ENCODE measurements at regions not wholly inside any gene's neighbourhood (a gene's known extent, or its start where the extent isn't known, plus 50 kb on each side); places are given as distances from the start of the nearest gene placed in this dataset.
"Not testable (repeated sequence)": the region's sequence is repeated elsewhere in the genome, so short reads cannot be mapped to it uniquely, and the experiment has no call there.

DNA sequence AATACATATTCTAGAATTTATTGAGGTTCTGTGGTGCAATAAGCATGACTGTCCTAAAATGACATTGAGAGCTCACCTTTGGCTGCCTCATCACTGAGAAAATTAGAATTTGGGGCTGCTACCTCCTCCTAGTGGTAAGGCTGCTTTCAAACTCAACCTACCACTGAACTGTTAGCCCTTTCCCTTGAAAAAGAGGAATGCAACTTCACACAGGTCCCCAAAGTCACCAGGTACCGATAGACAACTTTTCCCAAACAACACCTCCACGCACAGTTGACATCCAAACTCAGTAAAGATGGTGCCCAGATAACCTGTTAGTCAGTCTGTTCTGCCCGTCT lies 75.9 kb upstream of the SCIN start:
- 91% methylated on average over 3 of the region's 3 CpGs for WGBS
- no peaks in the 10 kb centered on the region for H3K27me3 ChIP-seq
- no peak overlapping the region for H3K4me3 ChIP-seq
- H3K9me3 ChIP-seq = no peaks in the 10 kb centered on the region
- no peaks in the 10 kb centered on the region for H3K36me3 ChIP-seq
- no peak for DNase-seq (ENCODE audit: low spot score in 2 of 2)
- H3K4me1 ChIP-seq = no peaks in the 10 kb centered on the region
- H3K27ac ChIP-seq = no peak overlapping the region
- TF ChIP-seq EP300 (IDR thresholded peaks at IDR 0.05) (no peak), POLR2AphosphoS5 (IDR thresholded peaks at IDR 0.05) (no peak), POLR2A (IDR thresholded peaks at IDR 0.05) (no peak)
- TF ChIP-seq, protein P1, sequence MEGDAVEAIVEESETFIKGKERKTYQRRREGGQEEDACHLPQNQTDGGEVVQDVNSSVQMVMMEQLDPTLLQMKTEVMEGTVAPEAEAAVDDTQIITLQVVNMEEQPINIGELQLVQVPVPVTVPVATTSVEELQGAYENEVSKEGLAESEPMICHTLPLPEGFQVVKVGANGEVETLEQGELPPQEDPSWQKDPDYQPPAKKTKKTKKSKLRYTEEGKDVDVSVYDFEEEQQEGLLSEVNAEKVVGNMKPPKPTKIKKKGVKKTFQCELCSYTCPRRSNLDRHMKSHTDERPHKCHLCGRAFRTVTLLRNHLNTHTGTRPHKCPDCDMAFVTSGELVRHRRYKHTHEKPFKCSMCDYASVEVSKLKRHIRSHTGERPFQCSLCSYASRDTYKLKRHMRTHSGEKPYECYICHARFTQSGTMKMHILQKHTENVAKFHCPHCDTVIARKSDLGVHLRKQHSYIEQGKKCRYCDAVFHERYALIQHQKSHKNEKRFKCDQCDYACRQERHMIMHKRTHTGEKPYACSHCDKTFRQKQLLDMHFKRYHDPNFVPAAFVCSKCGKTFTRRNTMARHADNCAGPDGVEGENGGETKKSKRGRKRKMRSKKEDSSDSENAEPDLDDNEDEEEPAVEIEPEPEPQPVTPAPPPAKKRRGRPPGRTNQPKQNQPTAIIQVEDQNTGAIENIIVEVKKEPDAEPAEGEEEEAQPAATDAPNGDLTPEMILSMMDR (IDR thresholded peaks at IDR 0.05) = no peak

DNA sequence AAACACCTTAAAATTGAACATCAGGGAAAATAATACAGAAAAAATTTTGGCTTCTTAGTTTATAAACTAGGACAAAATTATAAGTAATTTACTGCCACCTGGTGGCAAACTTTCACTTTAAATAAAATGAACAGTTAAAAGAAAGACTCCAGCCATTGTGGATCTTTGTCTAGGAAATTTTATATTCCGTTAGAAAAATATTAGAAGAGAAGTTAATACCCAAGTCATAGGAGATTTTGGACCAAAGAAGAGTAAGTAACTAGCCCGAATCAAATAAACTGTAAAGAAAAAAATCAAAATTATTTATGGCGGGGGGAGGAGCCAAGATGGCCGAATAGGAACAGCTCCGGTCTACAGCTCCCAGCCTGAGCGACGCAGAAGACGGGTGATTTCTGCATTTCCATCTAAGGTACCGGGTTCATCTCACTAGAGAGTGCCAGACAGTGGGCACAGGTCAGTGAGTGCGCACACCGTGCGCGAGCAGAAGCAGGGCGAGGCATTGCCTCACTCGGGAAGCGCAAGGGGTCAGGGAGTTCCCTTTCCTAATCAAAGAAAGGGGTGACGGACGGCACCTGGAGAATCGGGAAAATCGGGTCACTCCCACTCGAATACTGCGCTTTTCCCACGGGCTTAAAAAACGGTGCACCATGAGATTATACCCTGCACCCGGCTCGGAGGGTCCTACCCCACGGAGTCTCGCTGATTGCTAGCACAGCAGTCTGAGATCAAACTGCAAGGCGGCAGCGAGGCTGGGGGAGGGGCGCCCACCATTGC lies 73.4 kb upstream of the SCIN start:
- 86% methylated on average over 16 of the region's 31 CpGs for WGBS
- DNase-seq (ENCODE audit: low spot score in 2 of 2); H3K36me3 ChIP-seq; H3K27ac ChIP-seq; H3K4me1 ChIP-seq; H3K9me3 ChIP-seq; H3K27me3 ChIP-seq: not testable (repeated sequence)
- H3K4me3 ChIP-seq = peak overlapping the region; percentile 19

DNA sequence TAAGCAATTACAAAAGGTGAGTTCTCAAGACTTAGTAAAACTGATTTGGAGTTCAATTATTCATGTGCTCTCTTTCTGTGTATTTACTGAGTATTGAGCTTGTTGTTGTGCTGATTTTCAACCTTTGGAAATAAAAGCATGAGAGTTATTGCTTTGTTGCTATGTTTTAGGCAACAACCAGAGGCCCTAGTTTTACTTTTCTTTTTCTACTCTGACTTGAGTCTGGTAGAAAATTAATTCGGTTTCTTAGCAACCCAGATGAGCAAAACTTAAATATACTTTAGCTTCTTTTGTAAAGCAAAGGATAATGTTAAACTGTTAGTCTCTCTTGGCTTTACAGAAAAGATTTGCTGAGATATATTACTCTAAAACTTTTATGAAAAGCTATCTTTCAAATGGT lies 66.4 kb upstream of the SCIN start:
- TF ChIP-seq EP300 (IDR thresholded peaks at IDR 0.05) (no peak), POLR2AphosphoS5 (IDR thresholded peaks at IDR 0.05) (no peak), POLR2A (IDR thresholded peaks at IDR 0.05) (no peak)
- TF ChIP-seq, protein P1 (IDR thresholded peaks at IDR 0.05) = no peak
- Histone ChIP-seq H3K4me3 (no peak overlapping the region), H3K4me1 (no peaks in the 10 kb centered on the region), H3K27ac (no peak overlapping the region), H3K9me3 (no peaks in the 10 kb centered on the region), H3K36me3 (no peaks in the 10 kb centered on the region), H3K27me3 (no peaks in the 10 kb centered on the region)
- WGBS = 15% methylated on average over 1 of the region's 1 CpG
- no peak for DNase-seq (ENCODE audit: low spot score in 2 of 2)

DNA sequence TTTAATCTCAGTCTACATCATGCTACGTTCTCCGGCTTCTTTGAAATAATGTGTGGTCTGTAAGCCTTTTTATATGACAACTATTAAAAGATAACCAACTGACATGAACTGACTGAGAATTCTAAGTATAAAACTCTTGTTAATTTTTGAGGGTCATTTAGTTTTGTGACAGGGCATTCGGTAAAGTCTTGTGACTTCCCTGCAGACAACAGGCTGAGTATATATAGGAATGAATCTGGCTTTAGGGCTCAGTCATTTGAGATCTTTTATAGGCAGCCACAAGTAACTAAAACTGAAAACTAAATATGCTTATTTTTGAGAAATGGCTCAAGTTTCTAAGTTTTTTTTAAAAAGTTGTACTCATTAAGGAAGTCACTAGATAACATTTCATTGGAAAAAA lies 62.5 kb upstream of the SCIN start:
- DNase-seq (ENCODE audit: low spot score in 2 of 2) = no peak
- Histone ChIP-seq H3K4me3 (no peak overlapping the region), H3K36me3 (no peaks in the 10 kb centered on the region), H3K27ac (no peak overlapping the region), H3K9me3 (no peaks in the 10 kb centered on the region), H3K27me3 (no peaks in the 10 kb centered on the region), H3K4me1 (no peaks in the 10 kb centered on the region)
- 87% methylated on average over 3 of the region's 3 CpGs for WGBS
- TF ChIP-seq POLR2AphosphoS5 (IDR thresholded peaks at IDR 0.05) = no peak
- TF ChIP-seq, protein P1 (IDR thresholded peaks at IDR 0.05) = no peak
- no peak for TF ChIP-seq EP300 (IDR thresholded peaks at IDR 0.05)
- no peak for TF ChIP-seq POLR2A (IDR thresholded peaks at IDR 0.05)

DNA sequence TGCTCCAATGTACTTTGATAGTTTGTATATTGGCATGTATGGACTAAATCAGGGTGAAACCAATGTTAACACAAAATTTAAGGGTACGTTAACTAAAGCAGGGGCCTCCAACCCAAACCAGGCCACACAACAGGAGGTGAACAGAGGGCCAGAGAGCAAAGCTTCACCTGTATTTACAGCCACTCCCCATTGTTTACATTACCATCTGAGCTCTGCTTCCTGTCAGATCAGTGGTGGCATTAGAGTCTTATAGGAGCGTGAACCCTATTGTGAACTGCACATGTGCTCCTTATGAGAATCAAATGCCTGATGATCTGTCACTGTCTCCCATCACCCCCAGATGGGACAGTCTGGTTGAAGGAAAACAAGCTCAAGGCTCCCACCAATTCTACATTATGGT lies 62.0 kb upstream of the SCIN start:
- TF ChIP-seq POLR2AphosphoS5 (IDR thresholded peaks at IDR 0.05) (no peak), EP300 (IDR thresholded peaks at IDR 0.05) (no peak)
- TF ChIP-seq, protein P1 (IDR thresholded peaks at IDR 0.05) = no peak
- no peaks in the 10 kb centered on the region for H3K4me1 ChIP-seq
- H3K9me3 ChIP-seq = no peaks in the 10 kb centered on the region
- no peaks in the 10 kb centered on the region for H3K27me3 ChIP-seq
- 82% methylated on average over 2 of the region's 2 CpGs for WGBS
- no peak overlapping the region for H3K27ac ChIP-seq
- no peaks in the 10 kb centered on the region for H3K36me3 ChIP-seq
- no peak for DNase-seq (ENCODE audit: low spot score in 2 of 2)
- H3K4me3 ChIP-seq = no peak overlapping the region

DNA sequence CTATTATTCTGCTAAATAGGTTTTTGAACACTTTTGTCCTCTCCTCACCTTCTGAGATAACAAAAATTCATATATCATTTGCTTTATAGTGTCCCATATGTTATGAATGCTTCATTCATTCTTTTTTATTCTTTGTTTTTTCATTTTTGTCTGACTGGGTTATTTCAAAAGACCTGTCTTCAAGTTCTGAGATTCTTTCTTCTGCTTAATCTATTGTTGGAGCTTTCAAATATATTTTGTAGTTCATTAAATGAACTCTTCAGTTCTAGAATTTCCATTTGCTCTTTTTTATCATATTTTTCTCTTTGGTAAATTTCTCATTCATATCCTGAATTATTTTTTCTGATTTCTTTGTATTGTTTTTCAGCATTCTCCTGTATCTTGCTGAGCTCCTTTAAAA lies 53.1 kb upstream of the SCIN start:
- Histone ChIP-seq H3K9me3 (no peaks in the 10 kb centered on the region), H3K4me3 (no peak overlapping the region), H3K27ac (no peak overlapping the region), H3K4me1 (no peaks in the 10 kb centered on the region), H3K36me3 (no peaks in the 10 kb centered on the region), H3K27me3 (no peaks in the 10 kb centered on the region)
- TF ChIP-seq POLR2A (IDR thresholded peaks at IDR 0.05) (no peak), POLR2AphosphoS5 (IDR thresholded peaks at IDR 0.05) (no peak), EP300 (IDR thresholded peaks at IDR 0.05) (no peak)
- TF ChIP-seq, protein P1 (IDR thresholded peaks at IDR 0.05) = no peak
- no peak for DNase-seq (ENCODE audit: low spot score in 2 of 2)

All from suprapubic skin (tissue), 4 donors.